H9 (cell line): ENCODE measurements at regions not wholly inside any gene's neighbourhood (a gene's known extent, or its start where the extent isn't known, plus 50 kb on each side); places are given as distances from the start of the nearest gene placed in this dataset.

Experiments
- DNase-seq: peaks from one replicate; pipeline ENCODE4 v3.0.0-alpha.2; 2017
- H2AFZ ChIP-seq: one replicate; pipeline ENCODE4 v1.6.1; 2013; ENCODE audit warnings: mild to moderate bottlenecking, low read length, control low read depth, moderate library complexity
- H2AK5ac ChIP-seq: 2 replicates; pipeline ENCODE4 v1.6.1; 2013; ENCODE audit warnings: low read length, control low read depth, mixed read lengths; ENCODE audit not compliant: insufficient read length
- H2BK120ac ChIP-seq: one replicate; pipeline ENCODE4 v1.6.1; 2013; ENCODE audit warnings: low read depth, mild to moderate bottlenecking, low read length, control low read depth, inconsistent platforms; ENCODE audit not compliant: poor library complexity, severe bottlenecking
- H2BK12ac ChIP-seq: 2 replicates; pipeline ENCODE4 v1.6.1; 2013; ENCODE audit warnings: low read length, control low read depth, mixed read lengths, low read depth; ENCODE audit not compliant: insufficient read length
- H2BK15ac ChIP-seq: 2 replicates; pipeline ENCODE4 v1.6.1; 2013; ENCODE audit warnings: low read depth, low read length, control low read depth
- H2BK20ac ChIP-seq: one replicate; pipeline ENCODE4 v1.6.1; 2013; ENCODE audit warnings: low read depth, mild to moderate bottlenecking, low read length, control low read depth, inconsistent platforms; ENCODE audit not compliant: poor library complexity, severe bottlenecking
- H2BK5ac ChIP-seq: 2 replicates; pipeline ENCODE4 v1.6.1; 2013; ENCODE audit warnings: low read length, control low read depth, mixed read lengths; ENCODE audit not compliant: insufficient read length
- H3K14ac ChIP-seq: 2 replicates; pipeline ENCODE4 v1.6.1; 2013; ENCODE audit warnings: low read length, control low read depth; ENCODE audit not compliant: insufficient read depth
- H3K18ac ChIP-seq: 2 replicates; pipeline ENCODE4 v1.6.1; 2013; ENCODE audit warnings: low read depth, mild to moderate bottlenecking, mixed read lengths, low read length, control low read depth; ENCODE audit not compliant: insufficient read length
- H3K23ac ChIP-seq: 2 replicates; pipeline ENCODE4 v1.6.1; 2013; ENCODE audit warnings: low read length, control low read depth, mixed read lengths, low read depth; ENCODE audit not compliant: insufficient read length
- H3K23me2 ChIP-seq: 2 replicates; pipeline ENCODE4 v1.6.1; 2013; ENCODE audit warnings: low read depth, mild to moderate bottlenecking, mixed read lengths, low read length, control low read depth; ENCODE audit not compliant: insufficient read length, poor library complexity, severe bottlenecking
- H3K27ac ChIP-seq: 2 replicates; pipeline ENCODE4 v1.5.1; 2013; ENCODE audit warnings: low read length, control low read depth, mixed read lengths, low read depth; ENCODE audit not compliant: insufficient read length
- H3K27me3 ChIP-seq: 2 replicates; pipeline ENCODE4 v1.6.1; 2013; ENCODE audit warnings: low read length, control low read depth, inconsistent platforms; ENCODE audit not compliant: insufficient read depth
- H3K4ac ChIP-seq: 2 replicates; pipeline ENCODE4 v1.6.1; 2013; ENCODE audit warnings: low read depth, mild to moderate bottlenecking, control low read depth, inconsistent platforms, low read length, moderate library complexity
- H3K4me1 ChIP-seq: 2 replicates; pipeline ENCODE4 v1.6.1; 2013; ENCODE audit warnings: low read length, control low read depth, inconsistent platforms; ENCODE audit not compliant: insufficient read depth
- H3K4me2 ChIP-seq: 2 replicates; pipeline ENCODE4 v1.6.1; 2013; ENCODE audit warnings: low read length, control low read depth, mixed read lengths; ENCODE audit not compliant: insufficient read length, insufficient read depth
- H3K56ac ChIP-seq: 2 replicates; pipeline ENCODE4 v1.6.1; 2013; ENCODE audit warnings: low read depth, mild to moderate bottlenecking, mixed read lengths, low read length, control low read depth; ENCODE audit not compliant: insufficient read length
- H3K79me1 ChIP-seq: 2 replicates; pipeline ENCODE4 v1.6.1; 2013; ENCODE audit warnings: low read depth, mild to moderate bottlenecking, moderate library complexity, low read length, control low read depth, inconsistent platforms; ENCODE audit not compliant: insufficient read depth, poor library complexity, severe bottlenecking
- H3K79me2 ChIP-seq: 2 replicates; pipeline ENCODE4 v1.6.1; 2013; ENCODE audit warnings: low read length, control low read depth, inconsistent platforms; ENCODE audit not compliant: insufficient read depth
- H3K9ac ChIP-seq: 2 replicates; pipeline ENCODE4 v1.6.1; 2013; ENCODE audit warnings: low read length, control low read depth, mixed read lengths; ENCODE audit not compliant: insufficient read length; ENCODE audit errors: extremely low read depth
- H3K9me3 ChIP-seq: one replicate; pipeline ENCODE4 v1.6.1; 2013; ENCODE audit warnings: low read depth, low read length, inconsistent platforms; ENCODE audit not compliant: control insufficient read depth
- H3T11ph ChIP-seq: one replicate; pipeline ENCODE4 v1.6.1; 2013; ENCODE audit warnings: mild to moderate bottlenecking, low read length, control low read depth, inconsistent platforms
- H4K20me1 ChIP-seq: one replicate; pipeline ENCODE4 v1.6.1; 2013; ENCODE audit not compliant: control insufficient read depth, insufficient read length, insufficient read depth
- H4K5ac ChIP-seq: 2 replicates; pipeline ENCODE4 v1.6.1; 2013; ENCODE audit warnings: low read depth, mild to moderate bottlenecking, mixed read lengths, low read length, control low read depth; ENCODE audit not compliant: insufficient read length
- H4K8ac ChIP-seq: replicated peaks from 2 replicates; pipeline ENCODE4 v1.6.1; 2013; ENCODE audit warnings: low read length, control low read depth, mixed read lengths, low read depth; ENCODE audit not compliant: insufficient read length
- H4K91ac ChIP-seq: 2 replicates; pipeline ENCODE4 v1.6.1; 2013; ENCODE audit warnings: low read depth, mild to moderate bottlenecking, moderate library complexity, mixed read lengths, low read length, control low read depth; ENCODE audit not compliant: insufficient read length
- H3K27ac Mint-ChIP-seq, 3 experiments: 2 replicates in 2 of 3; 3 replicates in 1 of 3; pipeline ENCODE4 v1.8.0; 2020 to 2021; ENCODE audit warnings: mixed read lengths in 3 of 3, mild to moderate bottlenecking in 1 of 3, moderate library complexity in 1 of 3
- H3K27me3 Mint-ChIP-seq: 2 replicates; pipeline ENCODE4 v1.8.0; 2021; ENCODE audit warnings: low read depth, mild to moderate bottlenecking, moderate library complexity, mixed read lengths
- H3K36me3 Mint-ChIP-seq, 3 experiments: 2 replicates in 2 of 3; 3 replicates in 1 of 3; pipeline ENCODE4 v1.8.0; 2020 to 2021; ENCODE audit warnings: low read depth in 3 of 3, mixed read lengths in 3 of 3; ENCODE audit not compliant: insufficient read depth in 1 of 3
- H3K4me1 Mint-ChIP-seq, 2 experiments: 2 replicates each; pipeline ENCODE4 v1.8.0; 2020; ENCODE audit warnings: mixed read lengths in 2 of 2
- H3K4me3 Mint-ChIP-seq, 2 experiments: 2 replicates in 1 of 2; 3 replicates in 1 of 2; pipeline ENCODE4 v1.8.0; 2020 to 2021; ENCODE audit warnings: mild to moderate bottlenecking in 2 of 2, mixed read lengths in 2 of 2, moderate library complexity in 1 of 2
- H3K9me3 Mint-ChIP-seq, 2 experiments: 2 replicates in 1 of 2; 3 replicates in 1 of 2; pipeline ENCODE4 v1.8.0; 2020; ENCODE audit warnings: mild to moderate bottlenecking in 2 of 2, mixed read lengths in 2 of 2, moderate library complexity in 1 of 2
- CTCF ChIP-seq: fragments of 200-600 bp; sonication (generic); conservative IDR thresholded peaks from 3 replicates; pipeline ENCODE4 v1.8.0; 2021; ENCODE audit warnings: antibody characterized with exemption, mild to moderate bottlenecking
- WGBS: extraction: QIAGEN DNeasy Blood & Tissue Kit; methylation state at CpG from one replicate; pipeline ENCODE4 v1.1.7; 2013; ENCODE audit warnings: missing lambda C conversion rate, low lambda C conversion rate, mixed read lengths; ENCODE audit not compliant: insufficient read length; ENCODE audit errors: extremely low coverage; 5-methylcytosine and 5-hydroxymethylcytosine counted together

DNA sequence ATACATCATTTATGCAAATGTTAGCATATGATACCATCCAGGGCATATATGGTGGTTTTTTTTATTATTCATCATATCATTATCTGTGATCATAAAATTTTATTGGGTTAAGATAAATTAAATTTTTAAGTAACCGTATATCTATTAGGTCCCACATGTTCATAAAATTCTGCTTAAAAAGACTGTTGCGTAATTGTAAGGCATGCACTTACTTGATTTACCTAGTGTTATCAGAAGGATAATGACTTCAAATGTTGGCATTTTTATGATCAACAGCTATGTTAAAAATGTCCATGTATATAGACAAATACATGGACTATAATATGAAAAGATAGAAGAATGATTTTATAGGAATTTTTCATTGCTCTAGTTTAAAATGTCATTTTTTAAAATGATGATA is 1625.5 kb upstream of the CELF4 start:
- WGBS: no CpG with 5 or more reads among the region's 2 CpGs
- Histone ChIP-seq H3K4ac (no peak overlapping the region), H3K4me1 (no peaks in the 10 kb centered on the region), H3T11ph (no peak overlapping the region), H3K23me2 (no peaks in the 10 kb centered on the region), H2BK12ac (no peak overlapping the region), H2BK120ac (no peak overlapping the region), H4K5ac (no peak overlapping the region), H3K4me2 (no peak overlapping the region), H4K91ac (no peak overlapping the region), H2BK20ac (no peak overlapping the region), H4K20me1 (no peaks in the 10 kb centered on the region), H3K14ac (no peak overlapping the region), H2BK5ac (no peak overlapping the region), H3K9ac (no peak overlapping the region), H3K27me3 (no peaks in the 10 kb centered on the region), H2BK15ac (no peak overlapping the region), H4K8ac (no peak overlapping the region), H3K56ac (no peak overlapping the region), H3K27ac (no peak overlapping the region), H2AK5ac (no peak overlapping the region), H2AFZ (no peak overlapping the region), H3K18ac (no peak overlapping the region), H3K23ac (no peak overlapping the region), H3K79me2 (no peaks in the 10 kb centered on the region), H3K79me1 (no peaks in the 10 kb centered on the region), H3K9me3 (no peaks in the 10 kb centered on the region)
- Mint-ChIP-seq H3K9me3 (no peaks in the 10 kb centered on the region), H3K27ac (no peak overlapping the region), H3K4me3 (no peak overlapping the region), H3K27me3 (no peaks in the 10 kb centered on the region), H3K36me3 (no peaks in the 10 kb centered on the region), H3K4me1 (peaks cover 4 to 8% of the 10 kb centered on the region in 2 experiments)
- TF ChIP-seq CTCF: no peak
- DNase-seq: no peak
